HG03025 (cell line): ENCODE measurements at regions not wholly inside any gene's neighbourhood (a gene's known extent, or its start where the extent isn't known, plus 50 kb on each side); places are given as distances from the start of the nearest gene placed in this dataset.
A peak's percentile ranks its signal among the peaks of the same experiment; 100 is the strongest.
"Not testable (repeated sequence)": the region's sequence is repeated elsewhere in the genome, so short reads cannot be mapped to it uniquely, and the experiment has no call there.

ENCODE experiments used
- ATAC-seq: cut with Tn5 transposase; IDR thresholded peaks from one replicate; pipeline ENCODE4 v1.9.1; 2021; ENCODE audit warnings: mild to moderate bottlenecking, moderate library complexity; ENCODE audit not compliant: unreplicated experiment, low FRiP score

- no peak for ATAC-seq
These were observed 139.7 kb upstream of the TBL1XR1 start for GRCh38 chr3:177336873-177337450.

GRCh38 chr3:177337541-177338331, 140.5 kb upstream of the TBL1XR1 start:
- no peak for ATAC-seq

- peak; percentile 41 for ATAC-seq
These were observed 141.5 kb upstream of the TBL1XR1 start for GRCh38 chr3:177338697-177339219.

GRCh38 chr3:177339220-177339703, 142.0 kb upstream of the TBL1XR1 start:
- peak; percentile 5 for ATAC-seq

- no peak for ATAC-seq
These were observed 143.1 kb upstream of the TBL1XR1 start for GRCh38 chr3:177340243-177340830.

- no peak for ATAC-seq
These were observed 144.6 kb upstream of the TBL1XR1 start for GRCh38 chr3:177341736-177342419.

- no peak for ATAC-seq
These were observed 145.9 kb upstream of the TBL1XR1 start for GRCh38 chr3:177343122-177343625.

GRCh38 chr3:177345049-177345972, 148.0 kb upstream of the TBL1XR1 start:
- ATAC-seq, result peak; percentile 55

GRCh38 chr3:177345973-177346503, 148.8 kb upstream of the TBL1XR1 start:
- peak; percentile 3 for ATAC-seq

GRCh38 chr3:177346878-177347277, 149.6 kb upstream of the TBL1XR1 start:
- ATAC-seq, result no peak

GRCh38 chr3:177347611-177348010, 150.3 kb upstream of the TBL1XR1 start:
- ATAC-seq, result no peak

- no peak for ATAC-seq
These were observed 151.7 kb upstream of the TBL1XR1 start for GRCh38 chr3:177348974-177349373.

- ATAC-seq, result no peak
These were observed 152.1 kb upstream of the TBL1XR1 start for GRCh38 chr3:177349384-177349783.

GRCh38 chr3:177350121-177350520, 152.8 kb upstream of the TBL1XR1 start:
- ATAC-seq, result no peak

GRCh38 chr3:177351206-177351605, 153.9 kb upstream of the TBL1XR1 start:
- ATAC-seq, result no peak

- peak; percentile 95 for ATAC-seq
These were observed 154.5 kb upstream of the TBL1XR1 start for GRCh38 chr3:177351757-177352158.

GRCh38 chr3:177352424-177352823, 155.1 kb upstream of the TBL1XR1 start:
- ATAC-seq, result peak; percentile 7

GRCh38 chr3:177353140-177353539, 155.9 kb upstream of the TBL1XR1 start:
- no peak for ATAC-seq

GRCh38 chr3:177353879-177354278, 156.6 kb upstream of the TBL1XR1 start:
- ATAC-seq, result not testable (repeated sequence)
